OCI-M2 (cell line): ENCODE measurements at regions not wholly inside any gene's neighbourhood (a gene's known extent, or its start where the extent isn't known, plus 50 kb on each side); places are given as distances from the start of the nearest gene placed in this dataset.
"Not testable (repeated sequence)": the region's sequence is repeated elsewhere in the genome, so short reads cannot be mapped to it uniquely, and the experiment has no call there.

ENCODE experiments used
- DNase-seq: peaks from one replicate; lab custom pipeline; 2025; ENCODE audit not compliant: unreplicated experiment; lab: John Stamatoyannopoulos, UW

GRCh38 chr1:104288322-104288721 lies 538.6 kb downstream of the AMY1C start:
- not testable (repeated sequence) for DNase-seq

GRCh38 chr1:104291156-104291555 lies 541.5 kb downstream of the AMY1C start:
- no peak for DNase-seq

GRCh38 chr1:104294259-104294658 lies 544.6 kb downstream of the AMY1C start:
- DNase-seq = no peak

- no peak for DNase-seq
Observed at GRCh38 chr1:104295511-104295910, 545.8 kb downstream of the AMY1C start.

GRCh38 chr1:104309673-104310072 lies 560.0 kb downstream of the AMY1C start:
- DNase-seq = no peak

- no peak for DNase-seq
Observed at GRCh38 chr1:104315823-104316222, 566.1 kb downstream of the AMY1C start.

- no peak for DNase-seq
Observed at GRCh38 chr1:104322131-104322530, 572.4 kb downstream of the AMY1C start.

GRCh38 chr1:104329278-104329677 lies 579.6 kb downstream of the AMY1C start:
- DNase-seq = no peak

- DNase-seq = no peak
Observed at GRCh38 chr1:104331763-104332162, 582.1 kb downstream of the AMY1C start.

GRCh38 chr1:104337927-104338326 lies 588.2 kb downstream of the AMY1C start:
- not testable (repeated sequence) for DNase-seq

GRCh38 chr1:104341944-104342343 lies 592.2 kb downstream of the AMY1C start:
- DNase-seq = no peak

GRCh38 chr1:104348277-104348676 lies 598.6 kb downstream of the AMY1C start:
- no peak for DNase-seq

GRCh38 chr1:104353580-104353979 lies 603.9 kb downstream of the AMY1C start:
- DNase-seq = no peak

GRCh38 chr1:104358086-104358485 lies 608.4 kb downstream of the AMY1C start:
- DNase-seq = no peak

GRCh38 chr1:104358621-104359020 lies 608.9 kb downstream of the AMY1C start:
- DNase-seq = no peak

- no peak for DNase-seq
Observed at GRCh38 chr1:104378414-104378813, 628.7 kb downstream of the AMY1C start.

- DNase-seq = no peak
Observed at GRCh38 chr1:104380003-104380402, 630.3 kb downstream of the AMY1C start.

- DNase-seq = no peak
Observed at GRCh38 chr1:104387716-104388508, 638.2 kb downstream of the AMY1C start.

GRCh38 chr1:104392552-104392951 lies 642.9 kb downstream of the AMY1C start:
- DNase-seq = no peak

- DNase-seq = no peak
Observed at GRCh38 chr1:104402178-104402577, 652.5 kb downstream of the AMY1C start.

GRCh38 chr1:104403883-104404282 lies 654.2 kb downstream of the AMY1C start:
- DNase-seq = no peak

- DNase-seq = no peak
Observed at GRCh38 chr1:104406728-104407127, 657.0 kb downstream of the AMY1C start.

GRCh38 chr1:104408268-104408667 lies 658.6 kb downstream of the AMY1C start:
- no peak for DNase-seq
